Vagina (tissue), 2 donors: ENCODE measurements at regions not wholly inside any gene's neighbourhood (a gene's known extent, or its start where the extent isn't known, plus 50 kb on each side); places are given as distances from the start of the nearest gene placed in this dataset. TPM values are rescaled to one million over a fixed set of nuclear protein-coding genes. Genes with fewer than 3 reads are reported as not detected.

ENCODE experiments used
- DNase-seq, 2 donors: peaks; one replicate each; pipeline ENCODE4 v3.0.0-alpha.2; 2017; ENCODE audit errors: extremely low spot score in 2 of 2
- H3K27ac ChIP-seq: fragments of 200-600 bp; sonication (generic); one replicate; pipeline ENCODE4 v1.5.1; 2019
- H3K27me3 ChIP-seq: fragments of 200-600 bp; sonication (generic); one replicate; pipeline ENCODE4 v1.5.1; 2019
- H3K36me3 ChIP-seq, 2 donors: fragments of 200-600 bp; sonication (generic); one replicate each; pipeline ENCODE4 v1.5.1; 2017 to 2019
- H3K4me1 ChIP-seq: fragments of 200-600 bp; sonication (generic); one replicate; pipeline ENCODE4 v1.5.1; 2019
- H3K4me3 ChIP-seq, 2 donors: fragments of 200-600 bp; sonication (generic); 1 replicate in 1 of 2; 2 replicates in 1 of 2; pipeline ENCODE4 v1.5.1; 2016 to 2019
- H3K9me3 ChIP-seq: fragments of 200-600 bp; sonication (generic); one replicate; pipeline ENCODE4 v1.5.1; 2019
- POLR2A ChIP-seq, 2 donors: fragments of 450-650 bp; IDR thresholded peaks; one replicate each; pipeline ENCODE4 v1.6.1; 2017; ENCODE audit warnings: antibody characterized with exemption in 2 of 2, mild to moderate bottlenecking in 2 of 2, moderate library complexity in 2 of 2
- POLR2AphosphoS5 ChIP-seq, 2 donors: sonication (generic); formaldehyde crosslinking; IDR thresholded peaks; one replicate each; pipeline ENCODE4 v1.9.0; 2017; ENCODE audit warnings: antibody characterized with exemption in 2 of 2, mild to moderate bottlenecking in 2 of 2, low read depth in 1 of 2; ENCODE audit not compliant: insufficient read depth in 1 of 2
- intact Hi-C: fragments of 100-400 bp; cut with DNase I; formaldehyde crosslinking; loops from one replicate; pipeline ENCODE4 v1.15.1; 2023
- small RNA-seq: library from RNA; depleted of rRNA; stranded (forward); fragments of <200 nt; gene quantifications from one replicate; pipeline ENCODE3, GENCODE V24; 2016
- TF ChIP-seq, protein P1 (sequence below), 3 experiments: fragments of 450-650 bp in 2 of 3; fragments of 200-600 bp in 1 of 3; sonication (generic) in 1 of 3; IDR thresholded peaks; one replicate each; pipeline ENCODE4 v1.5.1; 2017 to 2019; ENCODE audit warnings: antibody characterized with exemption in 3 of 3, mild to moderate bottlenecking in 2 of 3, moderate library complexity in 2 of 3

GRCh38 chr2:9790702-9791225 is 52.5 kb upstream of the TAF1B start:
- Histone ChIP-seq H3K27me3 (no peaks in the 10 kb centered on the region), H3K27ac (no peak overlapping the region), H3K4me1 (no peaks in the 10 kb centered on the region), H3K36me3 (no peaks in the 10 kb centered on the region), H3K9me3 (no peaks in the 10 kb centered on the region), H3K4me3 (no peak overlapping the region)
- DNase-seq: no peak
- no peak for TF ChIP-seq POLR2A (IDR thresholded peaks at IDR 0.05)
- TF ChIP-seq, protein P1, sequence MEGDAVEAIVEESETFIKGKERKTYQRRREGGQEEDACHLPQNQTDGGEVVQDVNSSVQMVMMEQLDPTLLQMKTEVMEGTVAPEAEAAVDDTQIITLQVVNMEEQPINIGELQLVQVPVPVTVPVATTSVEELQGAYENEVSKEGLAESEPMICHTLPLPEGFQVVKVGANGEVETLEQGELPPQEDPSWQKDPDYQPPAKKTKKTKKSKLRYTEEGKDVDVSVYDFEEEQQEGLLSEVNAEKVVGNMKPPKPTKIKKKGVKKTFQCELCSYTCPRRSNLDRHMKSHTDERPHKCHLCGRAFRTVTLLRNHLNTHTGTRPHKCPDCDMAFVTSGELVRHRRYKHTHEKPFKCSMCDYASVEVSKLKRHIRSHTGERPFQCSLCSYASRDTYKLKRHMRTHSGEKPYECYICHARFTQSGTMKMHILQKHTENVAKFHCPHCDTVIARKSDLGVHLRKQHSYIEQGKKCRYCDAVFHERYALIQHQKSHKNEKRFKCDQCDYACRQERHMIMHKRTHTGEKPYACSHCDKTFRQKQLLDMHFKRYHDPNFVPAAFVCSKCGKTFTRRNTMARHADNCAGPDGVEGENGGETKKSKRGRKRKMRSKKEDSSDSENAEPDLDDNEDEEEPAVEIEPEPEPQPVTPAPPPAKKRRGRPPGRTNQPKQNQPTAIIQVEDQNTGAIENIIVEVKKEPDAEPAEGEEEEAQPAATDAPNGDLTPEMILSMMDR (IDR thresholded peaks at IDR 0.05): no peak
- no peak for TF ChIP-seq POLR2AphosphoS5 (IDR thresholded peaks at IDR 0.05; ENCODE audit: insufficient read depth in 1 of 2, low read depth in 1 of 2)
- intact Hi-C loops: no loop called here

- H3K4me3 ChIP-seq: no peak overlapping the region
- no peak overlapping the region for H3K27ac ChIP-seq
- no peaks in the 10 kb centered on the region for H3K27me3 ChIP-seq
- no peaks in the 10 kb centered on the region for H3K9me3 ChIP-seq
- H3K36me3 ChIP-seq: no peaks in the 10 kb centered on the region
- no peak for DNase-seq
- no peak for TF ChIP-seq POLR2A (IDR thresholded peaks at IDR 0.05)
- TF ChIP-seq, protein P1 (IDR thresholded peaks at IDR 0.05): no peak
- TF ChIP-seq POLR2AphosphoS5 (IDR thresholded peaks at IDR 0.05; ENCODE audit: insufficient read depth in 1 of 2, low read depth in 1 of 2): no peak
- H3K4me1 ChIP-seq: no peaks in the 10 kb centered on the region
- intact Hi-C loops: no loop called here
Observed at GRCh38 chr2:9791711-9792110, 51.6 kb upstream of the TAF1B start.

DNA sequence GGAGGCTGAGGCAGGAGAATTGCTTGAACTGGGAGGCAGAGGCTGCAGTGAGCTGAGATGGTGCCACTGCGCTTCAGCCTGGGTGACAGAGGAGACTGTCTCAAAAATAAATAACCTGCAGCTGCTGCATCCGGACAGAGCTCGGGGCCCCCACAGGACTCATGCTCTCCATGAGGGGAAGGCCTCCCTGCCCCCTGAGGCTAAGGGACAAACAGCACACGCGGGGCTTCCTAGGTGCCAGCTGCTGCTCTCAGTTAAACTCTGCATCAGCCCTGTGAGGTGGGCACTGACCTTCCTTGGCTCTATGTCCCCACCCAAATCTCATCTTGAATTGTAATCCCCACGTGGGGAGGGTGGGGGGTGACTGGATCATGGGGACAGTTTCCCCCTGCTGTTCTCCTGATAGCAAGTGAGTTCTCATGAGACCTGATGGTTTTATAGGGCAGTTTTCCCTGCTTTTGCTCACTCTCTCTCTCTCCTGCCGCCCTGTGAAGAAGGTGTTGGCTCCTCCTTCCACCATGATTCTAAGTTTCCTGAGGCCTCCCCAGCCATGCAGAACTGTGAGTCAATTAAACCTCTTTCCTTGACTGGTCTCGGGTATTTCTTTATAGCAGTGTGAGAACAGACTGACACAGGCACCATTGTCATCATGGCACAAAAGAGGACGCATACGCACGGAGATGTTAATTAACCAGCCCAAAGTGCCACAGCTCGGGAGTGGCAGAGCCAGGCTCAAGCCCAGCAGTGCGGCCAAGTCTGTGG is 49.9 kb upstream of the TAF1B start:
- intact Hi-C loops: no loop called here
- DNase-seq: no peak

More for the DNA sequence above, 49.9 kb upstream of the TAF1B start:
- Histone ChIP-seq H3K27me3 (no peaks in the 10 kb centered on the region), H3K27ac (no peak overlapping the region), H3K36me3 (no peaks in the 10 kb centered on the region), H3K4me1 (no peaks in the 10 kb centered on the region), H3K4me3 (no peak overlapping the region), H3K9me3 (no peaks in the 10 kb centered on the region)
- TF ChIP-seq POLR2AphosphoS5 (IDR thresholded peaks at IDR 0.05; ENCODE audit: insufficient read depth in 1 of 2, low read depth in 1 of 2) (no peak), POLR2A (IDR thresholded peaks at IDR 0.05) (no peak)
- TF ChIP-seq, protein P1 (IDR thresholded peaks at IDR 0.05): no peak

Small RNA genes in the stretch of these regions (small RNA-seq; reads per million reads assigned to genes)
- gene AC082651.2 (not detected), gene RNU4-73P (not detected)
